Jurkat, Clone E6-1 (cell line): ENCODE measurements at regions not wholly inside any gene's neighbourhood (a gene's known extent, or its start where the extent isn't known, plus 50 kb on each side); places are given as distances from the start of the nearest gene placed in this dataset.

ENCODE experiments used
- DNase-seq: peaks from one replicate; pipeline ENCODE4 v3.0.0-alpha.2; 2011; ENCODE audit warnings: low read depth, low spot score
- H3K4me3 ChIP-seq: 2 replicates; pipeline ENCODE4 v1.5.1; 2011; ENCODE audit warnings: mild to moderate bottlenecking, low read length, control low read depth, moderate library complexity

DNA sequence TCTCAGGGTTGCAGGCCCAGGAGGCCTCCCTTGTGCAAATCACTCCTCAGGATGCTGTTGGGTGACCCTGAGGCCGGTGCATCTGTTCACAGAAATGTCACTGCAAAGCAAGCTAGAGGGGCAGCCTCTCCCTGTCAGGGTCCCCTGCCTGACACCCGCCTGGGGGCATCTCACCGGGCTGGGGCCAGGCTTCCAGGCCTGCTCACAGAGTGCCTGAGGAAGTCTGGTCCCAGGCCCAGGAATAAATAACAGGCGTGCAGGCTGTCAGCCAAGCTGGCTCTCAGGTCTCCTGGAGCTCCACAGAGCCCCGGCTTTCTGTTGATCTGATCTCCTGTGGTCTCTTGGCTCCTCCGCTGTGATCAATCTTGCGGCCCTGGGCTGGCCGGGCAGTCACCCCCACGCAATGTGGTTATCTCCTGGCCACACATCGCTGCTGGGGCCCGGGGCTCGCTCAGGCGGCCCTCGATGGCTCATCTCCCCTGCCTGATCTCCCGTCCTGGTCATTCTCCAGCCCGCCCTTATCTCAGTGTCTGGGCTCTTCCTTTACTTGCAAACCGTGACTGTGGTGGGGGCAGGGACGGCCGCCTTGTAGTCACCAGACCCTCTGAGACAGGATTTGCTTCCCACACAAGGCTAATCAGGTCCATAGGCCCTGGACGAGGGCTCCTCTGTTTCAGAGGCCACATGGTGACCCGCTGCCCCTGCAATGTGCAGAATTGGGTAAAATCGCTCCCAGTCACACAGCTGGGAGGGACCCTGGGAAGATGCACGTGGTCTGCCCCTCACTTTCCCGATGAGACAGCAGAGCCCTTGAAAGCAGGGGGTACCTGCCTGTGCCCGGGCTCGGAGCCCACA is 231.2 kb upstream of the GSE1 start:
- no peak overlapping the region for H3K4me3 ChIP-seq
- DNase-seq, result no peak

DNA sequence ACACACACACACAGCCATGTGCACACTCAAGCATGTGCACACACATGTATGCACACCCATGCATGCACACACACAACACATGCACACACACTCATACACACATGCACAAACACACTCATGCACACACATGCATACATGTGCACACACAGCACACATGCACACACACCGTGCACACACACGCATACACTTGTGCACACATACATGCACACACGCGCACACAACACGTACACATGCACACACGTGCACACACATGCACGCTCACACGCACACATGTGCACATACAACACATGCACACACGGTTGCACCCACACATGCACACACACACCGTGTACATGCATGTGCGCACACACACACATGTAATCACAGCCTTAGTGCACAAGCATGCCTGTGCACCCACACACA is 230.4 kb upstream of the GSE1 start:
- no peak overlapping the region for H3K4me3 ChIP-seq
- no peak for DNase-seq

DNA sequence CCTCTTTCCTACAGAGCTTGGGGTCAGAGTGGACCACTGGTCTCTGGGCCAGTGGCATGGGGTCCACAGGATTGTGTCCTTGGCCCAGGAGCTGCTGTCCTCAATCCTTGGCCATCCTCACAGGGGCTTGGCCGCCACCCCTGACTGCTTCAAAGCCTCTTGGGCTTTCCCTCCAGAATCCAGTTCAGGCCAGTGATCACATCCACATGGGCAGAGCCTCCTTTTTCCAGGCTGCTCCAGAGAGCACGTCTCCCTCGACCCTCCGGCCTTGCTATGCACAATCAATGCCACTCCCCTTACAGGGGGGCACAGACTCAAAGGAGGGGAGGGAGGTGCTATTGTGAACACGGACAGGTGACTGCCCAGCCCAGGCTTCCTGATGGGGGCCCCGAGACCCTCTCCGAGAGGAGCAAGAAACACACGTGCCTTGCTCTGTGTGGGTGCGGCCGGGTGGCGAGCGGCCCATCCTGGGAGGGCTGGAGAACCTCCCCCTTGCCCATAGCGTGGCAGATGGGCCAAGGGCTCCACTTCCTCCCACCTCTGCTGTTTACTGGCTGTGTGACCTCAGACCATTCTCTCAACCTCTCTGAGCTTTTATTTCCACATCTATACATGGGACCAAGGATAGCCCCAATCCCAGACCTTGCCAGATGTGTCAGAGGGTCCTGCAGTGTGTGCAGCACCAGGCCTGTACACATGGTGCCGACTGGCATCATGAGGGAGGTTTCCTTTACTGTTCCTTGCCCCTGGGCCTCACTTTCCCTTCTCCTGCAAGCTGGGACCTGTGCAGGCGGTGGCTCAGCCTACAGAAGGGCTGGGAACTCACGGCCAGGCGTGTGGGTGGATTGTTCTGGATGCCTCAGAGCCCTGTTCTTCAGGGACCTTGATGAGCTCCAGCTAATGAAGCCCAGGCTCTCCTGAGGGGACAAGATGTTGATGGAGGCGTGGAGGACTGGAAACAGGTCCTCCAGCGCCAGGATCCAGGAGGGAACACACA is 229.0 kb upstream of the GSE1 start:
- no peak overlapping the region for H3K4me3 ChIP-seq
- DNase-seq, result no peak

DNA sequence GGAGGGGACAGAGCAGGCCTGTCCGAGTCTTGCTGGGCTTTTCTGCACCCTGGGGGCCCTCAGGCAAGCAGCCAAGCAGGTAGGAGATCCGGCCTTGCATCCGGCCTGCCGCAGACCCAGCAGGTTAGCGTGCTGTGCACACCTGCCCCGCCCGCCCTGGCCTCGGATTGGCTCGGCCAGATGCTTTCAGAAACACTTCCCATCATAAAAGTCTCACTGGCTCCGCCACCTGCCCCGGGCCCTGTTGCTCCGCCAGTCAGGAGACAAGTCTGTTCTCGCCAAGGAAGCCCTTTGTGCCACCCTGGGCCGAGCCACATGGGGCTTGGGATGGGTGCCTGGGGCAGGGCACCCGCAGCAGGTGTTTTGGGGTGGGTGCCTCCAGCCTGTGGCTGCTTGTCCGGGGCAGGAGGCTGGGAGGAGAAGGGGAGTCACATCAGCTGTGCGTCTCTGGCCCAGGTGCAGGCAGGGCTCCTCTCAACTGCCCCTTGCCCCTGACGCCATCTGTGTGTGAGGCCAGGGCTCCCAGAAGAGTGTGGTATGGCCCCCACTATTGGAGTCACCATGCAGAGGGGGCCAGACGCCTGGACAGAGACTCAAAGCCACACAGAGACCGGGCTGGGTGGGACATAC is 228.2 kb upstream of the GSE1 start:
- H3K4me3 ChIP-seq, result no peak overlapping the region
- DNase-seq, result no peak

DNA sequence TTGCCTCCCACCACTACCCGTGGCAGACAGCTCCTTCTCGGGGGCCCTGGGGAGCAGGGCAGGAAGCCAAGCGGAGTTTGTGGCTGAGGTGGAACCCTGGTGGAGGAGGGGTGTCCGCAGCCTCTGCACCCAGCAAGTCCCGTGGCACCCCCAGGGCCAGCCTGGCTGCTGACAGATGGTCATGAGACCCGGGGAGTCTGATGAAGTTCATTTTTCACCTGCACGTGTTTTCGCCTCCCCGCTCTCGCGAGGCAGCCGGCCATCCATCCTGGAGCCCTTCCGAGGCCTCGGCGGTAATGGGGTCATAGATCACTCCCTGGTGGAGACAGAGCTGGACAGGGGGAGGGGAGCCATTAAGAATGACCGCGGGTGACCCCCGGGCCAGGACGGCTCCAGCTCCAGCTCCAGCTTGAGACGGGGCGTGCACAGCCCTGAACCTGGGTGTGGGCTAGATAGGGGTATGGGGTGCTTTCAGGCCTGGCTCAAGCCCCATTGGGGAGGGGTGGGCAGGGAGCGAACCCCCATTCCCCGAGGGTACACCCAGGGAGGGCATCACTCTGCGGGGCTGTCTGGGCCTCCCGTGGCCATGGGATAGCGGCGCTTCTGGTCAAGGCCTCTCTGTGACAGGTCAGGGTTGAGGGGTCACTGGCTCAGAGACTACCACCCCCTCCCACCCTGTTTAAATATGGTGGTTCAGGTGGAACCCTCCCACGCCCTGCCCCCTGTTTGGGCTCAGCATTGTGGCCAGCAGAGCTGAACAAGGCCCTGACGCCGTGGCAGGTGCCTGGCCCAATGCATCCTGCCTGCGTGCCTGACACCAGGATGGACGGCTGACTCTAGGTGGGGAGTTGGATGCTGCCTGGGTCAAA is 227.4 kb upstream of the GSE1 start:
- H3K4me3 ChIP-seq, result no peak overlapping the region
- DNase-seq, result no peak

DNA sequence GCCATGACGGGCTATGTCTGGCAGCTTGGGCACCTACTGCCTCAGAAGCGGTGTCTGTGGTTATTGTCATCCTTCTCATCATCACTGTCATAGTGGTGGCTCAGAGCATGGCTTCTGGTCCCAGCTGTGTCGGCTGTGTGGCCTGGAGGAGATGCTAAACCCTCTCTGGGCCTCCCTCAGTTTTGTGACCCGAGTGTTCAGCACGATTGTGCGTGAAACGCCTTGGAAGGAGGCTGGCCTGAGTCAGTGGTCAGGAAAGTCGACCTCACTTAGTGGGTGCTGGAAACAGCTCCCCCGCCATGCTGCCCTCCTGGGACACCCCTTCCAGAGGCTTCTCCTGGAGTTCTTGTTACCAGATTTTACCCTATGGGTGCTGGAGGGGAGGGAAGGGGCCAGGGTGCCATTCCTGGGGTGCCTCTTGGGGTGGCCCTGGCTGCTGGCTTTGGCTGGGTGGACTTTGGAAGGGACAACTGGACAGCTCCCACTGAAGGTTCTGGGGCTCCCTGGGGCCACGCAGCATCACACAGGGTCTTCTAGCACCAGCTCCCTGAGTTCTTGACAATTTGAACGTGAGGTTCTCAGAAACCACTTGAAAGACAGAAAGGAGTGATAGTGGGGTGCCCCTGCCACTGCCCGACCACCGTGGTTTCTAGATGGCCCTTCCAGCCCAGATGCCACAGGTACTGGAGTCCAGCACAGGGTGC is 226.5 kb upstream of the GSE1 start:
- no peak overlapping the region for H3K4me3 ChIP-seq
- peak; percentile 48 for DNase-seq

DNA sequence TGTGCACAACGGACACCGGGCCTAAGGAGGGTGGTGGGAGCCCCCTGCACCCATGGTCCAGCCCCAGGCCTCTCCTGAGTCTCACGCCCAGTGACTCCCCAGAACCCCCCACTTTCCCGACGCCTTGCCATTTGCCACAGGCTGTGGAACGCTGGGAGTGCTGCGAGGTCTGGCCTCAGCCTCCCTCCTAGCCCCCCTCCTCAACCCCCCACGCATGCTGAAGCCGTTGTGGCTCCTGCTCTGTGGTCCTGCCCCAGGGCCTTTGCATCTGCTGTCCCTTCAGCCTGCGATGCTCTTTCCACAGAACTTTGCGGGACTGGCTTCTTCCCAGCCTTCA is 226.0 kb upstream of the GSE1 start:
- DNase-seq, result no peak
- no peak overlapping the region for H3K4me3 ChIP-seq

DNA sequence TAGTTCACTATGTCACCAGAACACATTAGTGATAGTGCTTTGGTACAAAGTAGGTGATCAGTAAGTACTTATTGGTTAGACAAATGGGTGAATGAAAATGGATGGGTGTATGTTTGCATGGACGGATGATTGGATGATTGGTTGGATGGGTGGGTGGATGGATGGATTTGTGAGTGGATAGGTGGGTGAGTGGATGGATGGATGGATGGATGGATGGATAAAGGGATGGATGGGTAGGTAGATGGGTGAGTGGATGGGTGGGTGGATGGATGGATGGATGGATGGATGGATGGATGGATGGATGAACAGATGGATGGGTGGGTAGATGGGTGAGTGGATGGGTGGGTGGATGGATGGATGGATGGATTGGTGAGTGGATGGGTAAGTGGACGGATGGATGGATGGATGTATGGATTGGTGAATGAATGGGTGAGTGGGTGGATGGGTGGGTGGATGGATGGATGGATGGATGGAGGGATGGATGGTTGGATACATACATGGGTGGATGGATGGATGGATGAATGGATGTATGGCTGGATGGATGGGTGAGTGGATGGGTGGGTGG is 225.3 kb upstream of the GSE1 start:
- no peak overlapping the region for H3K4me3 ChIP-seq
- no peak for DNase-seq

DNA sequence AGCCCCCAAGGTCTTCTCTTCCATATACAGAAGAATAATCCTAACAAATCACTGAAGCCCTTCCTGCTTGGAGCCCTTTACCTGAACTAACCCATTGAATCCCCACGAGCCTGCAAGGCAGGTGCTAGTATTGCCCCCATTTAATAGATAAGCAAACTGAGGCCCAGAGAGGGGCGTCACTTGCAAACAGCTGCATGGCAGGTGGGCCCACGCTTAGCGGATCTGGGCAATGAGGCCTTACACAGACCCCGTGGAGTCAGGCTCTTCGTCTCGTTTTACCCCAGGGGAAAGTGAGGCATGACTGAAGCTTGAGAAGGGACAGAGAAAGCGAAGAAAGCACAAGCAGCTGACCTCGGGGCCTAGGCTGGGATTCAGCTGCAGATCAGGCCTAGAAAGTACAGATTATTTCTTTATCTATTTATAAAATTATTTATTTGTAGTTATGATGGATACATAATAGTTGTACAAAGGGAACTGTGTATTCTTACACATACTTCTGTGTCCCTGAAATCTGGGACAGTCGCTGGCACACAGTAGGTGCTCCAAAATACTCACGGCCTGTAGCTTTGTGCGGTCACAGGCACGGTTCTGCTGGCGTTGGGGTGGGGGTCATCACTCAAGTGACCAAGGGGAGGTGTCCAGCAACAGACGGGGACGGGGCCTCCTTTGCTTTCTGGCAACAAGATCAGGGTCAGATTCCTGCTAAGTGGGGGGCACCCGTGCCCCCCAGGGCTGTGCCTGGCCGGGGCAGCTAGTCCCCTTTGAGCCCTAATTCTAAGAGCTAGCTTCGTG is 223.2 kb upstream of the GSE1 start:
- DNase-seq, result no peak
- no peak overlapping the region for H3K4me3 ChIP-seq

DNA sequence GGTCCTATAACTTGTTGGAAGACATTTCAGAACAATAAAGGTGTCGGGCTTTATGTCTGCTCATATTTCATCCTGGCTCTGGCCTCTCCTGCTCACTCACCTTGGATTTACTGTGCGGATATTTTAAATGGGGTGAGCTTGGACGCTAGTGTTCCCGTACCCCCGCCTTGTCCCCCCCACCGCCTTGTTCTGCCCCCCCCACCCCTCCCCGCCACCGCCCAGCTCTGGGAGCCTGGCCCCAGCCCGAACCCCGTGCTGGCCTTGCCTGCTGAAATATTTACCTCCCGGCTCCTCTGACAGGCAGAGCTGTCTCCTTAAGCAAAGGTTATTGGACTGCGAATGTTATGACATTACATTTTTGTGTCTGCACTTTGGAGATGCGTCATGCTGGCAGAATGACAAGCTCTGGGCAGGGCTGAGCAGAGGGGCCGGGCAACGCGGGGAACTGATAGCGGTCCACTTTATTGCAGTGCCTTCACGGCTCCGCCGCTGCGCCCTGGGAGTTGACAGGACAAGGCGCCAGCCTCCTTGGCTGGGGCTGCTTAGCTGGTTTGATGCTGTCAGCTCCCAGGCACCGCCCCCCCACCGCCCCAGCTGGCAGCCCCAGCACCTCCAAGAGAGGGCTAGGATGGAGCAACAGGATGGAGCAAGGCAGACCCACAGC is 222.5 kb upstream of the GSE1 start:
- DNase-seq, result no peak
- H3K4me3 ChIP-seq, result no peak overlapping the region

DNA sequence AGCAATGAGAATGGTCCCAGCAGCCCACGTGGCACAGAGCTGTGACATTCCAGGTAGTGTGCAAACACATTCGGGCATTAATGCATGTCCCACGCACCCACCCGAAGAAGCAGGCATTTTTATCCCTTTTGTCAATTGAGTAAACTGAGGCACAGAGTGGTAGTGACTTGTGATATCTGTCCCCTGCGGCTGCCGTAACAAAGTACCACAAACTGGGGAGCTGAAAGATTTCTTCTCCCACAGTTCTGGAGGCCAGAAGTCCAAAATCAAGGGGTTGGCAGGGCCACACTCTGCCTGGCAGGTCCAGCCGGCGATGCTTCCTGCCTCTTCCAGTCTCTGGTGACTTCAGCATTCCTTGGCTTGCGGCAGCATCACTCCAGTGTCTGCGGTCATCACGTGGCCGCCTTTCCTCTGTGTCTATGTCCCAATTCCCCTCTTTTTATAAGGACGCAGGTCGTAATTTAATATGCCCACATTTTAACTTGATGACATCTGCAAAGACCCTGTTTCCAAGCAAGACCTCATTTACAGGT is 221.9 kb upstream of the GSE1 start:
- DNase-seq, result no peak
- H3K4me3 ChIP-seq, result no peak overlapping the region

DNA sequence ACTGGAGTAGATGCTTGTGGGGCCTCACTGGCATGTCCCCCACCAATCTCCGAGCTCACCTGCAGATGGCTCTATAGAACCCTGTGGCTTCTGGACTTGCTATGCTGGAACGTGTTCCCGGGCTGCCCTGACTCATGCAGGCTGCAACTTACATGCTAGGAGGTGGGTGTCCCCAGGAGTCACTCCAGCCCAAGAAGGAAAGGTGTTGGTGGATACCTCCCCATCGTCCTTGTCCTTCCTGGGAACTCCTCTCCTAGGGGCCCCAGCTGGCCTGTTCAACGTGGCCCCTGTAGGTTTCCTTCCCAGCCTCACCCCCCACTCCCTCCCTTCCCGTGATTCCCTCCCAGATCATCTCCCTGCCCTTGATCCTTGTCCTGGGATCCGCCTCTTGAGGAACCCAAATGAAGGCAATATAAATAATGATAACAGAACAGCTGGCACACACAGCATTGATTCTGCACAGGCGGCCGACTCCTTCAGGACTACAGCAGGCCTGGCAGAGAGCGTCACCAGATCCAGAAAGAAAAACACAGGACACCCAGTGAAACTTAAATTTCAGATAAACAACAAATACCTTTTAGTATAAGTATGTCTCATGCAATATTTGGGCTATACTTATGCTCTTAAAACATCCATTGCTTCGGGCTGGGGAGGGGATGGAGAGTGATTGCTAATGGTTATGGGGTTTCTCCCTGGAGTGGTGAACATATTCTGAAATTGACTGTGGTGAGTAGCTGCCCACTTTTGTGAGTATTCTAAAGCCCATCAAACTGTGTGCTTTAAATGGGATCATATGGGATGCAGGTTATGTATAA is 221.1 kb upstream of the GSE1 start:
- no peak for DNase-seq
- no peak overlapping the region for H3K4me3 ChIP-seq

DNA sequence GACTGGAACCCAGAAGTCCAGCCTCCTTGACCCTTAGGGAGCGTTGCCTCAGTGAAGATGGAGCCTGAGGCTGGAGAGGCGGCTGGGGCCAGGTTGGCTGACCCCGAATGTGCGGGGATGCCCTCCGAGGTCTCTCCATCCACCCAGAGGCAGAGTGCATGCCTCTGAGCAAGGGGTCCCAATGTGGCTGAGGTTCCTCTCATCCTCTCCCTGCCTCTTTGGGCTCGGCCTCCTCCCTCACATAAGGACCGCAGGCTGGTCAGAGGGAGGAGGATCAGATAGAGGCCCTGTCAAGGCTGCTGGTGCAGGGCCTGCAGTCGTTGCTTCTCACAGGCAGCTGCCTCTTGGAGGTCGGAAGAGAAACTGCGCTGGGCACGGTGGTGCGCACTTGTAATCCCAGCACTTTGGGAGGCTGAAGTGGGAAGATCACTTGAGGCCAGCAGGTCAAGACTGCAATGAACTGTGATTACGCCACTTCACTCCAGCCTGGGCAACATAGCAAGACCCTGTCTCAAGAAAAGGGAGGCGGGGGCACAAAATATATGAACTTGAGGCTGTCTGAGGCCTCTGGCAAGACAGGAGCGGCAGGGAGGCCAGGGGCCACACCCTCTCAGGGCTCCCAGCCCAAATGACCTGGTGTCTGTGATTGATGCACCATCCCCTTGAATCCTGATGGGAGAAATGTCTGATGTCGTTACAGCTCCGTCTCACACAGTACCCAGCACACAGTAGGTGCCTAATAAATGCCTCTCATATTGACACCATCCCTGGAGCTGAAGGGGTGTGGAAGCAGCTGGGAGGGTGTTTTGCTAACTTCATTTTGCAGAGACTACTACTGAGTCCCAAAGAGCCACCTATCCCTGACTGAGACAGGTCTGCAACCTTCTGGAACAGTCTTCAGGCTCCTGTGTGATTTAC is 220.1 kb upstream of the GSE1 start:
- H3K4me3 ChIP-seq, result no peak overlapping the region
- DNase-seq, result no peak

DNA sequence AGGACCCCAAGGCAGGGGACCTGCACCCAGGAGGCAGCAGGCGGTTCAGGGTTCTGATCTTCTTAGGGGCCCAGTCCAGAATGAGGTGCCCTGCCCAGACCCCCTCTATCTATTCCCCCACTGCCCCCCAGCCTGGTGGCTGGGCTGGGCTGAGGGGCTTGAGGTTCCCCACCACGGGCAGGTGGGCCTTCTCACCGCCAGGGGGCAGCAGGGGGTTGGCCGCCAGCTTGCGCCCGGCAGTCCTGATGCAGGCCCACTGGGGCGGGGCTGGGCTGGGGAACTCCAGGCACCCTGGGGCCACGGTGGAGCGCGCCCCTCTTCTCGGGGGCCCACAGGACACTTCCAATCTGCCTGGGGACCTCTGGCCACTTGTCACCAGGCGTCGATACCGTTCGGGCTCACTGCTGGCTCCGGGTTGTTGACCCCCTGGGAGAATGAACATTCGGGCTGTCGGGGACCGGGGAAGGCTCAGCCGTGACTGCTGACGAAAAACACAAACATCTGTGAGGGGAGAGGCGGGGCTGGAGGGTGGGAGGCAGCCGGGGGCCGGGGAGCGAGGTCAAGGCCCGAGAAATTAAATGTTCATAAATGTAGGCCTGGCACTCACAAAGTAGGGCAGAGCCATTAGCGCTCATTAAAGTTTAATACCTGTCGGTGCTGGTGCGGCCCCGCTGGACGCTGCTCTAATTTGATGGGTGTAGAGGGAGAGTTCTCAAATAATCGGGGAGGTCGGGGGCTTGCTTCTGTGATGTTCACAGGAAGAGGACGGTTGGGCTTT is 219.3 kb upstream of the GSE1 start:
- no peak for DNase-seq
- no peak overlapping the region for H3K4me3 ChIP-seq
